ENCODE measurements at regions not wholly inside any gene's neighbourhood (a gene's known extent, or its start where the extent isn't known, plus 50 kb on each side); places are given as distances from the start of the nearest gene placed in this dataset.
A peak's percentile ranks its signal among the peaks of the same experiment; 100 is the strongest.

- ChIA-PET CTCF (interaction anchor here (0.6 kb wide), 1 partner anchor 9 kb away, joined by 4 read pairs; no protein-coding TSS in a partner anchor), POLR2A (no interaction called here)
- TF ChIP-seq LEF1 (IDR thresholded peaks at IDR 0.05; ENCODE audit: borderline replicate concordance) (no peak), CTBP1 (IDR thresholded peaks at IDR 0.05; ENCODE audit: borderline replicate concordance) (no peak), FOXK2 (IDR thresholded peaks at IDR 0.05) (no peak), ARNT (IDR thresholded peaks at IDR 0.05) (no peak), PKNOX1 (IDR thresholded peaks at IDR 0.05) (no peak), TARDBP (IDR thresholded peaks at IDR 0.05) (no peak), BHLHE40 (IDR thresholded peaks at IDR 0.05; ENCODE audit: borderline replicate concordance) (no peak), L3MBTL2 (conservative IDR thresholded peaks at IDR 0.05) (no peak), ZNF384 (IDR thresholded peaks at IDR 0.05) (no peak), SP1 (IDR thresholded peaks at IDR 0.05) (no peak), NFRKB (IDR thresholded peaks at IDR 0.05) (no peak), SUZ12 (IDR thresholded peaks at IDR 0.05) (no peak), ELF4 (IDR thresholded peaks at IDR 0.05) (no peak), FOXA1 (IDR thresholded peaks at IDR 0.05) (no peak), HDGF (IDR thresholded peaks at IDR 0.05; ENCODE audit: borderline replicate concordance) (no peak), FOXM1 (IDR thresholded peaks at IDR 0.05; ENCODE audit: borderline replicate concordance) (no peak)
These were observed 239.8 kb downstream of the METTL4 start for GRCh38 chr18:2331491-2331890.

GRCh38 chr18:2336690-2337392 lies 234.5 kb downstream of the METTL4 start:
- no peak for DNase-seq (ENCODE audit: extremely low spot score)
- TF ChIP-seq BHLHE40 (IDR thresholded peaks at IDR 0.05; ENCODE audit: borderline replicate concordance) (no peak), LEF1 (IDR thresholded peaks at IDR 0.05; ENCODE audit: borderline replicate concordance) (no peak), L3MBTL2 (conservative IDR thresholded peaks at IDR 0.05) (no peak), FOXK2 (IDR thresholded peaks at IDR 0.05) (no peak), ARNT (IDR thresholded peaks at IDR 0.05) (no peak), CTBP1 (IDR thresholded peaks at IDR 0.05; ENCODE audit: borderline replicate concordance) (no peak), FOXA1 (IDR thresholded peaks at IDR 0.05) (no peak), SP1 (IDR thresholded peaks at IDR 0.05) (no peak), ZNF384 (IDR thresholded peaks at IDR 0.05) (no peak), SUZ12 (IDR thresholded peaks at IDR 0.05) (no peak)
- POLR2A ChIA-PET = no interaction called here
- CTCF ChIA-PET = no interaction called here

More at GRCh38 chr18:2331491-2331890, 239.8 kb downstream of the METTL4 start:
- no peak for DNase-seq (ENCODE audit: extremely low spot score)

GRCh38 chr18:2337552-2338141 lies 233.7 kb downstream of the METTL4 start:
- ChIA-PET POLR2A (no interaction called here), CTCF (no interaction called here)
- peak; percentile 16 for DNase-seq (ENCODE audit: extremely low spot score)
- TF ChIP-seq BHLHE40 (IDR thresholded peaks at IDR 0.05; ENCODE audit: borderline replicate concordance) (no peak), FOXK2 (IDR thresholded peaks at IDR 0.05) (no peak), CTBP1 (IDR thresholded peaks at IDR 0.05; ENCODE audit: borderline replicate concordance) (no peak), LEF1 (IDR thresholded peaks at IDR 0.05; ENCODE audit: borderline replicate concordance) (no peak), FOXM1 (IDR thresholded peaks at IDR 0.05; ENCODE audit: borderline replicate concordance) (no peak), SUZ12 (IDR thresholded peaks at IDR 0.05) (no peak), ELF4 (IDR thresholded peaks at IDR 0.05) (no peak), HDGF (IDR thresholded peaks at IDR 0.05; ENCODE audit: borderline replicate concordance) (no peak), ZNF384 (IDR thresholded peaks at IDR 0.05) (no peak), ARNT (IDR thresholded peaks at IDR 0.05) (no peak), FOXA1 (IDR thresholded peaks at IDR 0.05) (no peak), TARDBP (IDR thresholded peaks at IDR 0.05) (no peak), PKNOX1 (IDR thresholded peaks at IDR 0.05) (no peak), NFRKB (IDR thresholded peaks at IDR 0.05) (no peak)

GRCh38 chr18:2338601-2339000 lies 232.7 kb downstream of the METTL4 start:
- TF ChIP-seq NFRKB (IDR thresholded peaks at IDR 0.05) = no peak
- TF ChIP-seq TARDBP (IDR thresholded peaks at IDR 0.05) = no peak
- no peak for TF ChIP-seq ZNF384 (IDR thresholded peaks at IDR 0.05)
- no peak for TF ChIP-seq SUZ12 (IDR thresholded peaks at IDR 0.05)
- no peak for TF ChIP-seq CTBP1 (IDR thresholded peaks at IDR 0.05; ENCODE audit: borderline replicate concordance)
- TF ChIP-seq FOXA1 (IDR thresholded peaks at IDR 0.05) = no peak
- TF ChIP-seq HDGF (IDR thresholded peaks at IDR 0.05; ENCODE audit: borderline replicate concordance) = no peak
- no peak for TF ChIP-seq LEF1 (IDR thresholded peaks at IDR 0.05; ENCODE audit: borderline replicate concordance)
- ChIA-PET CTCF (no interaction called here), POLR2A (no interaction called here)
- DNase-seq (ENCODE audit: extremely low spot score) = no peak

GRCh38 chr18:2340335-2340734 lies 231.0 kb downstream of the METTL4 start:
- CTCF ChIA-PET = no interaction called here
- no peak for TF ChIP-seq FOXK2 (IDR thresholded peaks at IDR 0.05)
- TF ChIP-seq HDGF (IDR thresholded peaks at IDR 0.05; ENCODE audit: borderline replicate concordance) = no peak
- TF ChIP-seq LEF1 (IDR thresholded peaks at IDR 0.05; ENCODE audit: borderline replicate concordance) = no peak
- no peak for TF ChIP-seq FOXM1 (IDR thresholded peaks at IDR 0.05; ENCODE audit: borderline replicate concordance)
- no peak for TF ChIP-seq TARDBP (IDR thresholded peaks at IDR 0.05)
- TF ChIP-seq PKNOX1 (IDR thresholded peaks at IDR 0.05) = no peak
- no peak for TF ChIP-seq ELF4 (IDR thresholded peaks at IDR 0.05)
- TF ChIP-seq BHLHE40 (IDR thresholded peaks at IDR 0.05; ENCODE audit: borderline replicate concordance) = no peak
- no peak for TF ChIP-seq SUZ12 (IDR thresholded peaks at IDR 0.05)
- TF ChIP-seq SP1 (IDR thresholded peaks at IDR 0.05) = no peak
- no peak for TF ChIP-seq CTBP1 (IDR thresholded peaks at IDR 0.05; ENCODE audit: borderline replicate concordance)
- TF ChIP-seq ARNT (IDR thresholded peaks at IDR 0.05) = no peak
- no peak for TF ChIP-seq NFRKB (IDR thresholded peaks at IDR 0.05)
- no peak for TF ChIP-seq ZNF384 (IDR thresholded peaks at IDR 0.05)
- TF ChIP-seq FOXA1 (IDR thresholded peaks at IDR 0.05) = no peak
- TF ChIP-seq L3MBTL2 (conservative IDR thresholded peaks at IDR 0.05) = no peak
- DNase-seq (ENCODE audit: extremely low spot score) = no peak
- POLR2A ChIA-PET = no interaction called here

All from HEK293T (cell line).